NAMALWA (cell line): ENCODE measurements at regions not wholly inside any gene's neighbourhood (a gene's known extent, or its start where the extent isn't known, plus 50 kb on each side); places are given as distances from the start of the nearest gene placed in this dataset.

ENCODE experiments used
- DNase-seq: peaks from one replicate; pipeline ENCODE4 v3.0.0-alpha.2; 2015; ENCODE audit warnings: low spot score

DNA sequence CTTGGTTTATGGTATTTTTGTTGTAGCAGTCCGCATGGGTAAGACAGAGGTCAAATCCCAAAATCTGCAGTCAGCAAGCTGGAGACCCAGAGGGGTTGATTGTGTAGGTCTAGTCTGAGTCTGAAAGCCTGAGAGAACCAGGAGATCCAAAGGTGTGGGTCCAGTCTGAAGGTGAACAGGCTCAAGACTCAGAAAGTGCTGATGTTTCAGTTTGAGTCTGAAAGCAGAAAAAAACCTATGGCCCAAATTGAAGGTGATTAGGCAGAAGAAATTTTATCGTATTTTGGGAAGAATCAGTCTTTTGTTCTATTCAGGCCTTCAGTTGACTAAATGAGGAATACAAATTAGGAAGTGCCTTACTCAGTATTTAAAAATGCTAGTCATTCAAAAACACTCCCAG is 807.8 kb upstream of the FOXG1 start:
- DNase-seq, result no peak

- no peak for DNase-seq
Measured at GRCh38 chr14:27995691-27996090, 770.9 kb upstream of the FOXG1 start.

- DNase-seq, result no peak
Measured at GRCh38 chr14:28001002-28001401, 765.6 kb upstream of the FOXG1 start.

GRCh38 chr14:28012629-28013415 is 753.8 kb upstream of the FOXG1 start:
- DNase-seq, result no peak

DNA sequence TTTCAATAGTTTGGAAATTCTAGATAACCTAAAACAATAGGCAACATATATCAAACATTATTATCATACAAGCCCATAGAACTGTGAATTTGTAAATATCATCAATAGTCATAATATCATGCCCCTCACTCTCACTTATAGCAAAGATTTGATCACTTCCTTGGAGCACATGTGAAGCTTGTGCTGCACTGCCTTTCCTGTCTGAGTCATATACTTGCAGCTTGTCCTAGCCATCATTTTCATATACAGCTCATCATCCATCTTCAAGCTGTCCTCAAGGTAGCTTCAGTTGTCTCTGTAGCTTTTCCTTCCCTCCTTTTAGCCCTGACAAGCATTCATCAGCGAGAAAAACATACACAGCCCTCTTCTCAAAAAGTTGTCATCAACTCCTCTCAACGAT is 746.5 kb upstream of the FOXG1 start:
- DNase-seq, result no peak

GRCh38 chr14:28023853-28024252 is 742.7 kb upstream of the FOXG1 start:
- no peak for DNase-seq

GRCh38 chr14:28052251-28052650 is 714.3 kb upstream of the FOXG1 start:
- no peak for DNase-seq

DNA sequence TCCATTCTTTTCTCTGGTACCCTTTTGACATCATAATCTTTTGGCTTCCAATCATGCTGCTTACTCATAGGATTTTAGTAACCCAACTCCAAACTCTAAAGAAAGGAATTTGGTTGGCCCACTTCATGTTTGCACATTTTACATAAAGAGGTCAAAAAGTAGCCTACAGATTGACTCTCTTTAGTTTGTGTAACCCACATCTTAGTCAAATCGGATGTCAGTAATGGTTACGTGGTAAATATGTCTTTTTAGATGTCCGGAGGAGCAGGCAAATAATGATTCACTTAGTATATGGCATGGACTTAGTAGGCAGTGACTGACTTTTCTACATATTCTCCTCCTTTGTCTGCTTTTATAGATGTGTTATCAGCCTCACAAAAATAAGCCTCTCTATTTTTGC is 711.6 kb upstream of the FOXG1 start:
- no peak for DNase-seq

- no peak for DNase-seq
Measured at GRCh38 chr14:28057359-28058296, 709.0 kb upstream of the FOXG1 start.

DNA sequence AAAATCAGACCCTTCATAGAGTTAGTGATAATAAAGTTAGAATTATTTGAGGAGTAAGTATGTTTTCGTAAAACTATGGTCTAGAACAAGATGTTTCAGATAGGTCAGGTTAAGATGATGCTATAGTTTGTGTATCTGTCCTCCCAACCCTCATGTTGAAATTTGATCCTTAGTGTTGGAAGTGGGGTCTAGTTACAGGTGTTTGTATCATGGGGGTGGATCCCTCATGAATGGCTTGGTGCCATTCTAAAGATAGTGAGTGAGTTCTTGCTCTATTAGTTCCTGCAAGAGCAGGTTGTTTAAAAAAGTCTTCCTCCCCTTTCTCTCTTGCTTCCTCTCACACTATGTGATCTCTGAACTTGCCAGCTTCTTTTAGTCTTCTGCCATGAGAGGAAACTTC is 707.3 kb upstream of the FOXG1 start:
- DNase-seq, result no peak

DNA sequence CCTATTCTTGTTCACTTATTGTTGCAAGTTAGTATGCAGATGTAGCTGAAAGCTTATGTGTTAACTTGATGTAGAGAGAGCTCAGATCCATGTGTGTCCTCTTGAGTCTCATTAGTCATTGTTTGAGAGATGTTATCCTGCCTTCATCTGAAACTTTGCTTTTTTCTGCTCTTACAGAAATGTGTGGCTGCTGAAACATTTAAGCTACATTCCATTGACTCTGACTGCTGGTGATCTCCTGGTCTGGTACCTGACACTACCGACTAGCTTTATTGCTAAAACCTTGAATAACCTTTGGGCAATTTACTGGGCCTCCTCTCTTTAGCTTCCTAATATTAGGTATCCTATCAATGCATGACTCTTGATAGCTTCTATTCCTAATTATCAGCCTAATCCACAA is 705.6 kb upstream of the FOXG1 start:
- no peak for DNase-seq

DNA sequence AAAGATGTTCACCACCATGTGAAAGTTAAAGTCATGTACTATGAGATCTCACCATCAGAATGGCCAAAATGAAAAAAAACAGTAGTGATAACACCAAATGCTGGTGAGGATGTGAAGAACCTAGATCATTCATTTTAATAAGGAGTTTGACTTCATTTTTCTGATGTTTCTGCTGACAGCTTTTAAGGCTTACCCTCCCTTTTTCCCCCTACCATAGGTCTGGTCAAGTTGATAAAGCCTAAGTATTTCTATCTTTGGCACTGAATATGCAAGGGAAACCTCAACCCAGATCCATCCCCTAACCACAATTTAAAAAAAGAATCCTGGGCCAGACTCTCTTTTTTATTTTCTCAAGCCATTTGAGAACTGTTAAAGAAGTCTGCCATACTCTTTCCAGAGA is 689.6 kb upstream of the FOXG1 start:
- no peak for DNase-seq

DNA sequence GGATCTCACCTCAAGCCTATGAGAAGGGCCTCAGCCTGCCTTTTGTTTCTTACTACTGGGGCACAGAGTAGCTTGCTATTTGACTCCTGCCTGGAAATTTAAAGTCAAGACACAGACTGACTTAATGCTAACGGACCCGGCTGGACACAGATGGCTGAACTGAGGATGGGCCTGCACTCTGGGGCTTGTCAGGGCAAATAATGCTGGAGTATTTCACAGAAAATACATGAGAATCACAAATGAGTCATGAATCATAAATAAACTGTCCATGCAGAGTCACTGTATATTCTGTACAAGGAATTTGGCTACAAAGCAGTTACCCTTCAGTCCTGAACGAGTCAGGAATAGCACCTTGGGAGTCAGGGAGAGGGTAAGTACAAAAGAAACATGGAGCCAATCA is 683.2 kb upstream of the FOXG1 start:
- DNase-seq, result no peak

DNA sequence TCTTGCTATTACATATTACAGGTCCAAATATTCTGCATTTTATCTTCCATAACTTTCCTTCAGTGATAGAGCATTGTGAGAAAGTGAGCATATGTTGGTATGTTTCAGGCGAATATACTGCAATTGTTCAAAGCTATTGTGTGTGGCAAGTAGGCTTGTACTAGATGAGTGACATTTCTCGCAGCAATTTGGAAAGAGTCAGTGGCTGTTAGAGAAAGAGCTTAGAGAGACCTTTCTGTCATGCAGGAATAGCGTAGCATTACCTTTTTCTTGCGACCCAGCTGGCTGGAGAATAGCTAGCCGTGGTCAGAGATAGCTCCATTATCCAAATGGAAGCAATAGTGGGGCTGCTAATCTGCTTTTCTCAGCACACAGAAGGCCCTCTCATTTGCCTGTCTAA is 678.5 kb upstream of the FOXG1 start:
- DNase-seq, result no peak

DNA sequence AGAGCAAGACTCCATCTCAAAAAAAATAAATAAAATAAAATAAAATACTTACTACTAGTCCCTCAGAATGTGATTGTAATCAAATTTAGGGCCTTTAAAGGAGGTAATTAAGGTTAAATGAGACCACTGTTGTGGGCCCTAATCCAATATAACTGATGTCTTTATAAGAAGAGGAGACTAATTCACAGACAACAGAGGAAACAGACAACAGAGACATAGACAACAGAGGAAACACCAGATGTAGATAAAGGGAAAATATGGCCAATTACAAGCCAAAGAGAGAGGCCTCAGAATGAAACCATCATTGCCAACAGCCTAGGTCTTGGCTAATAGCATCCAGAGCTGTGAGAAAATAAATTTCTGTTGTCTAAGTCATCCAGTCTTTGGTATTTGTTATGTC is 669.0 kb upstream of the FOXG1 start:
- DNase-seq, result no peak

DNA sequence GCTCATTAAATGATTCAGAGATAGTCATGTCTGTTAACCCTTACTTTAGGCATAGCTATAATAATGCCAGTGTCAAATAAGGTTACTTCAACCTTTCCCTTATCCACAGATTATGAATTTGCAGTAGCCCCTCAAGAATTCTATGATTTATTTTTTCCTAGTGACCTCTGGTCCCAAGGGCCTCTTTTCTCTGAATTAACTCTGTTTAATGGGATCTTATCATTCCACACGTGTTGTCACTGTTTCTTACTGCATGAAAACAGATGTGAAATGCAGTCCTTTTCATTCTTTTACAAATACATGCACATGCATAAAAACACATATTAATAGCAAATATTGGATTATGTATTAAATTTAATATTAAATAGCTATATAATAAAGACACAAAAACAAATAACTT is 667.7 kb upstream of the FOXG1 start:
- no peak for DNase-seq

DNA sequence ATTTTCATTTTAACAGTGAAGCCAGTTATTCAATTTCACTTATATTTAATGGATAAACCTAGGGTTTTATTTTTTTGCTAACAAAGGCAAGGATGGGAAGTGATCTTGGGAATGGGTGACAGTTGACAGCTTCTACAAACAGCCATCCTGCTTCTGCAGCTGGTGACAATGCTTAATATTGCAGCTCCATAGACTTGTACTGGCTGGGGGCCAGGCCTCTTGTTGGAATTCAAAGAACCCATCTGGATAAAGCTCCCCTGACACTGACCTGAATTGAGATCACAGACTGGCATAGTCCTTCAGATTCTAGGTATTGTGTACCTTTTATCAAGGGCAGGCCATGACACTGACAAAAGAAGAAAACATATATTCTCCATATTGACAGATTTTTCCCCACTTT is 664.6 kb upstream of the FOXG1 start:
- no peak for DNase-seq

DNA sequence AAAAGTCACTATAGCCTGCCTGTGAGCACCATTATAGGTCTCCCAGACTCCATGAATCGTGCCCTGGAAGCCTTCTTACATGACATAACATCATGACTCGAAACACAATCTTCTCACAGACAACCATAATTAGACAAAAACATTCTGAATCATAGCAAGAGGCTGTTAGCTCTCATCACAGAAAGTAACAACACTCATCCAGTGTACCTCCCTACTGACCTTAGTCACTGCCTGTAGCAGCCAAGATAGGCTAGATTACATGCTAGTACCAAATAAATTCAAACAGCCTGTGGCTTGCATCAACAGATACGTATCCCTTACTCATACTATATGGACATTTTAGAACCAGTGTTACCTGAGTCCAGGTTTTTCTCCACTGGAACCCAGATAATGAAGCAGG is 663.8 kb upstream of the FOXG1 start:
- no peak for DNase-seq

- no peak for DNase-seq
Measured at GRCh38 chr14:28113311-28113710, 653.3 kb upstream of the FOXG1 start.

GRCh38 chr14:28116716-28117115 is 649.9 kb upstream of the FOXG1 start:
- DNase-seq, result no peak

DNA sequence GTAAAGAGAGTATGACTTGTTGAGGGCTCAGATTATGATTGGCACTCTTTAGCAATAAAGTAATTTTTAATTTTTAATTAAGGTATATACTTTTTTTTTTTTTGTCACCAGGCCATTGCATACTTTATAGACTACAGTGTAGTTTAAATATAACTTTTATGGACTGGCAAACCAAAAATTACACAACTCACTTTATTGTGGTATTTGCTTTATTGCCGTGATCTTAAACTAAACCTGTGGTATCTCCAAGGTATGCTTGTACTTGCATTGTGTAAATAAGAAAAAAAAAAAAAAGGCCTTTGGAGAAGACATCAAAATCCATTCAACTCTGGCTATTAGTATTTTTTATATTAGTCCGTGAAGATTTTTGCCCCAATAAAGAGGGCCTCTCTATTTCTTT is 646.7 kb upstream of the FOXG1 start:
- no peak for DNase-seq

GRCh38 chr14:28120391-28120790 is 646.2 kb upstream of the FOXG1 start:
- no peak for DNase-seq

DNA sequence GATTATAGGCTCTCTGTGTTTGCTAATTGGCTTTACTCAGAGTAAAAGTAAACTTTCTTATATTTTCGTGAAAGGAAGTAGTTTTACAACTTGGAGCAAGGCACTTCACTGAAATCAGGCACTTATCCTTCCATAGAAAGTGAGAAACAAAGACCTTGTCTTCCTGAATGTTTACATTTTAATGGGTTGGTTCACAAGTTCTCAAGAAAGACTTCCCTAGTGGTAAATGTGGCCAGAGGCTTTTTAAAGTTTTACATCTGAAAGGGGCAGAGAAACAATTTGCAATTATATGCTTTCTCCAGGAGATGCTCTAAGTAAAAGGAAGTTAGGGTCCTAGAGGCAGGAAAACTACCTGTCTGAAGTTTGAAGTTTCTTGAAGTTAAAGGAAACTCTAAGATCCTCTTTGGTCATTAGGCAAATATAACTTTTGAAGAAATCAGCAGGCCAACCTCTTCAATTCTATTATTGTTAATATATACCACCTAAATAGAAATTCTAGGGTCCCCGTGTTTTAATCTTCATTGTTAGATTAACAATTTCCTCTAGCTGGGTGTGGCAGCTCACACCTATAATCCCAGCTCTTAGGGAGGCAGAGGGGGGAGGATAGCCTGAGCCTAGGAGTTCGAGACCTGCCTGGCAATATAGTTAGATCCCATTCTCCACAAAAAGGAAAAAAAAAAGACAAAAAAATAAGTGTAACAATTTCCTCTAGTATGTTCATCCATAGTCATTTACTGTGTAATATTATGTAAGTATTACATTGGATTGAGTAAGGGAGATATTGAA is 644.9 kb upstream of the FOXG1 start:
- DNase-seq, result no peak
